Left colon (tissue), 2 donors: ENCODE measurements at regions not wholly inside any gene's neighbourhood (a gene's known extent, or its start where the extent isn't known, plus 50 kb on each side); places are given as distances from the start of the nearest gene placed in this dataset.
"Not testable (repeated sequence)": the region's sequence is repeated elsewhere in the genome, so short reads cannot be mapped to it uniquely, and the experiment has no call there.

Experiments
- ATAC-seq: fragments of 200-7000 bp; cut with Tn5 transposase; one replicate; pipeline ENCODE4 v1.9.1; 2020; ENCODE audit warnings: mild to moderate bottlenecking, moderate library complexity
- DNase-seq, 2 donors: peaks; one replicate each; pipeline ENCODE4 v3.0.0-alpha.2; 2020
- intact Hi-C, 2 donors: fragments of 100-400 bp; cut with DNase I in 1 of 2; cut with micrococcal nuclease in 1 of 2; formaldehyde crosslinking; loops; one replicate each; pipeline versions ENCODE4 v1.11.2 to v1.14.0; 2022; cut with DNase I, micrococcal nuclease
- donor health status: DM: no; HTN: no; CAD: no.
- donor health status: DM: yes; HTN: yes; CAD: no.

DNA sequence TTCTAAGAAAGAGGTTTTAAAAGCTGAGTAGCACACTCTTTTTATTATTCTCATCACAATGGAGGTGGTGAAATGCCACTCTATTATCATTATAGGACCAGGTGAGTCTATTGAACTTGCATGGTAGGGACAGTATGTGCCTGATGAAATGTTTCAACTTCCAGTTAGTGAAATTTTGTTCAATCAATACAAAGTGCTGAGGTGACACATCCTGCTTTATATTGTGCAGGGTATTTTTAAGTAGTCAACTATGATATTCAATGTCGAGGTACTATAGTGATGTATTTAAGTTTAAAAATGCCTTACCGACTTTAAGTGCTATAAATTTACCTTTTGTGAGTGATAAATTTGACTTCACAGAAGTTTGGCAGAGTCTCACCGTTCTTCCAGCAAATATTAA lies 284.7 kb upstream of the BRINP3 start:
- ATAC-seq (no peak), DNase-seq (no peak)
- intact Hi-C loops = no loop called here

DNA sequence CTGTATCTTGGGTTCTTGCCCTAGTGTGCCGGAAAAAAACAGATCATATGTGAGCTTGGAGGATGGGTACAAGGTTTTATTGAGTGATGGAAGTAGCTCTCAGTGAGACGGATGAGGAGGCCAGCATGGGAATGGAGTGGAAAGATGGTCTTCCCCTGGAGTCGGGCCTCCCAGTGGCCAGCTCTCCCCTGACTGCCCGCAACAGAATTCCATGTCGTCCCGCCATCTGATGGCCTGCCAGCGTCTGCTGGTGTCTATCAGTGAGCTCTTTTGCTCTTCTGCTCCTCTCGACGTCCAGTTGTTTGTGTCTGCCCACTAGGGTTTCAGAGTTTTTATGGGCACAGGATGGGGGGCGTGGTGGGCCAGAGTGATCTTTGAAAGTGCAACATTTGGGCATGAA lies 315.2 kb upstream of the BRINP3 start:
- no peak for DNase-seq
- intact Hi-C loops = no loop called here

GRCh38 chr1:190807629-190808028 lies 330.0 kb upstream of the BRINP3 start:
- no peak for DNase-seq
- intact Hi-C loops = no loop called here
- no peak for ATAC-seq

More for the DNA sequence above, 315.2 kb upstream of the BRINP3 start:
- no peak for ATAC-seq

DNA sequence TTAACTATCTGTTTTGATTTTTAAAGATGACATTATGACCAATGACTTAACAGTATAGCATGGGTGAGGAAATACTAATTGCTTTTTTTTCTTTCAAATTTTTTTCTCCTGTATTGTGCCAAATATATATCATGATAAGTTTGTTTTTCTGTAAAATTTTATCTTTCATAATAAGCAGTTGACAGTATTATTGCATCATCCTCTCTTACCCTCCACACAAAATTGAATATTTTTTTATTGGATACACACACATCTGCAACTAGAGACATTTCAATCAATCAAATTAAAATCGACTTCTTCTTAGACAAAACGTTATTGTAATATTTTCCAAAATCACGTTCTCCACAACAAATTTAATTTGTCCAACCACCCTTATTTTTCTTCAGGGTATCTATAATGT lies 330.4 kb upstream of the BRINP3 start:
- DNase-seq (no peak), ATAC-seq (no peak)
- intact Hi-C loops = no loop called here

- DNase-seq (no peak), ATAC-seq (no peak)
These were observed 331.6 kb upstream of the BRINP3 start for GRCh38 chr1:190809312-190809711.

DNA sequence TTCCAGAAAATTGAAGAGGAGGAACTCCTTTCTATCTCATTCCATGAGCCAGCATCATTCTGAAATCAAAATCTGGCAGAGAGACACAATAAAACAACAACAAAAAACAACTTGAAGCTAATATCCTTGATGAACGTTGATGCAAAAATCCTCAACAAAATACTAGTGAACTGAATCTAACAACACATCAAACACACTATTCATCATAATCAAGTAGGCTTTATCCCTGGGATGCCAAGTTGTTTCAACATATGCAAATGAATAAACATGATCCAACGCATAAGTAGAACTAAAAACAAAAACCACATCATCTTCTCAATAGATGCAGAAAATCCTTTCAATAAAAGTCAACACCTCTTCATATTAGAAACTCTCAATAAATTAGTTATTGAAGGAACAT lies 335.3 kb upstream of the BRINP3 start:
- intact Hi-C loops = no loop called here
- no peak for ATAC-seq
- no peak for DNase-seq

More at GRCh38 chr1:190809312-190809711, 331.6 kb upstream of the BRINP3 start:
- intact Hi-C loops = no loop called here

DNA sequence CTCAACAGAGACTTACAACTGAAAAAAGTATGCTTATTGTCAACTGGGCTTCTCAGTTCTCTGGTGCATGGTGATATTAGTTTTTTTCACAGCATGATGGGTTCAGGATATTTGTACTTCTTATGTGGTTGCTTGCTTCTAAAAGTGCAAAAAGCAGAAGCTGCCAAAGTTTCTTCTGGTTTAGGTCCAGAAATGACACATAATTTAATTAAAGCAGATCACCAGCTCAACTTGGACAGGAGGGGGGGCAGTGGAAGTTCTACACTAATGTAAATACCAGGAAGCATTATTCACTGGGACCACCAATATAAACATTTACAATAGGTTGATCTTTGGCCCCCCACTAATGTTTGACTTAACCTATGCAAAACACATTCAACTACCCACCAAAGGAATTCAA lies 354.8 kb upstream of the BRINP3 start:
- no peak for DNase-seq
- intact Hi-C loops = no loop called here
- no peak for ATAC-seq

DNA sequence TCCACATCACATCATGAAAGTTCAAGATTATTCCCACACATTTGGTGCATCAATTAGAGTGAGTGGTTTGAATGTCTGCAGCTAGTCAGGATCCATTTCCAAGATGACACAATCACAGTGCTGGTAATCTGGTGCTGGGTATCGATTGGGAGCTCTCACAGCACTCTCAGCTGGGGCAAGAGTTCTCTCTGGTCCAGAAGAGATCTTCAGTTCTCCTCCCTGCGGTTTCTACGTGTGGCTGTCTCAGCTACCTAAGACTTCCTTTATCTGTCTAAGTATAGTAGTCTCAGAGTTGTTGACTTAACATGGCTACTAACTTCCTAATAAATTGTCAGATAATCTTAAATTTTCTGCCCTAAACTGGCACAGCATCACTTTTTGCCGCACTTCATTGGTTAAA lies 358.0 kb upstream of the BRINP3 start:
- intact Hi-C loops = no loop called here
- DNase-seq (no peak), ATAC-seq (no peak)

GRCh38 chr1:190837200-190837599 lies 359.5 kb upstream of the BRINP3 start:
- ATAC-seq, DNase-seq, intact Hi-C loops: not testable (repeated sequence)

GRCh38 chr1:190837888-190838287 lies 360.2 kb upstream of the BRINP3 start:
- DNase-seq = no peak
- intact Hi-C loops = no loop called here
- ATAC-seq = no peak

DNA sequence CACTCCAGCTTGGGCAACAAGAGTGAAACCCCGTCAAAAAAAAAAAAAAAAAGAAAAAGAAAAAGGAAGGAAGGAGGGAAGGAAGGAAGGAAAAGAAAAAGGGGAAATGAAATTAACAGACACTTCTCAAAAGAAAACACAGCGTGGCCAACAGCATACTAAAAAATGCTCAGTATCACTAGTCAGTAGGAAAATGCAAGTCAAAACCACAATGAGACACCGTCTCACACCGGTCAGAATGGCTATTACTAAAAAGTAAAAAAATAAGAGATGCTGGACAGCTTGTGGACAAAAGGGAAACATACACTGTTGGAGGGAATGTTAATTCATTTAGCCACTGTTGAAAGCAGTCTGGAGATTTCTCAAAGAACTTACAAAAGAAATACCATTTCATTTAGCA lies 369.5 kb upstream of the BRINP3 start:
- intact Hi-C loops = no loop called here
- no peak for DNase-seq
- ATAC-seq = no peak

DNA sequence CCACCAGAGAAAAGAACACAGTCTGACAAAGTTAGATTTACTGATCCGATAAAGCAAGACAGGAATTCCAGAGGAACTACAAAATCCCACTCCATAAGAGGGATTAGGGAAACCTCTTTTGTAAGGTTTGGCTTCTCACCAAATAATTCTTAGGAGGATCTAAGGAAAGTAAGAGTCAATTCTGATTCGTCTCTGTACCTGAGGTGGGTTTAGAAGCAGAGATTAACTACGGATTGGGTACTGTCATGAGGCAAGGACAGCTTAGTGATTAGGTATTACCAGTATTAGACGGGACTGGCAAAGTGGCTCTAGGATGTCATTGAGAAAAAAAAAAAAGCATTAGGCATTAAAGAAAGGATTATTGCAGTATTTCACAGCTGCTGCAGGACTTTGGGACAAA lies 371.7 kb upstream of the BRINP3 start:
- no peak for ATAC-seq
- intact Hi-C loops = no loop called here
- no peak for DNase-seq

DNA sequence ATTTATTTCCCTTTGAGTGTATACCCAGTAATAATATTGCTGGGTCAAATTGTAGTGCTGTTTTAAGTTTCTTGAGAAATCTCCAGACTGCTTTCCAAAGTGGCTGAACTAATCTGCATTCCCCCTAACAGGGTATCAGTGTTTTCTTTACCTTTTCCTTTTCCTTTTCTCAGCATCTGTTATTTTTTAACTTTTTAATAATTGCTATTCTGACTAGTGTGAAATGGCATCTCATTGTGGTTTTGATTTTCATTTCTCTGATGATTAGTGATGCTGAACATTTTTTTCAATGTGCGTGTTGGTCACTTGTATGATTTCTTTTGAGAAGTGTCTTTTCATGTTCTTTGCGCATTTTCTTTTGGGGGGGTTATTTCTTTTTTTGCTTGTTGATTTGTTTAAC lies 374.9 kb upstream of the BRINP3 start:
- ATAC-seq = no peak
- no peak for DNase-seq
- intact Hi-C loops = no loop called here

- no peak for ATAC-seq
- intact Hi-C loops = no loop called here
These were observed 380.5 kb upstream of the BRINP3 start for GRCh38 chr1:190858140-190858539.

DNA sequence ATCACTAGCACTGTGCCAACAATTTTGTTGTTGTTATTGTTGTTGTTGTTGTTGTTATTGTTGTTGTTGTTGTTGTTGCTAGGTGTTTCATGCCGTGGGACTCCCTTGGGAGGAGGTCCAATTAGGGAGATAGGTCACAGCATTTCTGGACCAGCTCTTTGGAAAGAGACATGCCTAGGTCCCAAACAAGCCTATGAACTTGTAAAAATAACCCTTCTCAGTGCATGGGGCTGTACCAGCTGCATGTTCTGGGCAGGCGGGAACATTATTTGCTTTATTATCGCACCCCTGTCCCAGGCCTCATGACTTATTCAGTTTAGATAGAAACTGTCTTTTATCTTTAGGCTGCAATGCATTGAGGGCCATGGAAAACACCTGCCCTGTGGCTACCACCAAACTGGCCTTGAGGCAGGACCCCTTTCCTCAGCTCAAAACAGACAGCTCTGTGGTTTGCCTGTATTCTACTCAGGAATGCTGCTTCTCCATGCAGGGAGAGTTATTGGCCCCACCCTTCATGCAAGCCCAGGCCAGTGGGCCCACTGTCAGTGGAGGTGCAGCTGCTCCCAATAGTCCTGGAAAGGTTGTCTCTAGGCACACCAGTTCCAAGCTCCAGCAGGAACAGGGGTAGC lies 386.5 kb upstream of the BRINP3 start:
- intact Hi-C loops = no loop called here
- ATAC-seq (no peak), DNase-seq (no peak)

More at GRCh38 chr1:190858140-190858539, 380.5 kb upstream of the BRINP3 start:
- DNase-seq = no peak

- DNase-seq (no peak), ATAC-seq (no peak)
- intact Hi-C loops = no loop called here
These were observed 402.7 kb upstream of the BRINP3 start for GRCh38 chr1:190880352-190880751.

- intact Hi-C loops = no loop called here
- no peak for ATAC-seq
These were observed 403.4 kb upstream of the BRINP3 start for GRCh38 chr1:190881064-190881463.

GRCh38 chr1:190897233-190897632 lies 419.6 kb upstream of the BRINP3 start:
- intact Hi-C loops = no loop called here
- DNase-seq (no peak), ATAC-seq (no peak)

More at GRCh38 chr1:190881064-190881463, 403.4 kb upstream of the BRINP3 start:
- no peak for DNase-seq

DNA sequence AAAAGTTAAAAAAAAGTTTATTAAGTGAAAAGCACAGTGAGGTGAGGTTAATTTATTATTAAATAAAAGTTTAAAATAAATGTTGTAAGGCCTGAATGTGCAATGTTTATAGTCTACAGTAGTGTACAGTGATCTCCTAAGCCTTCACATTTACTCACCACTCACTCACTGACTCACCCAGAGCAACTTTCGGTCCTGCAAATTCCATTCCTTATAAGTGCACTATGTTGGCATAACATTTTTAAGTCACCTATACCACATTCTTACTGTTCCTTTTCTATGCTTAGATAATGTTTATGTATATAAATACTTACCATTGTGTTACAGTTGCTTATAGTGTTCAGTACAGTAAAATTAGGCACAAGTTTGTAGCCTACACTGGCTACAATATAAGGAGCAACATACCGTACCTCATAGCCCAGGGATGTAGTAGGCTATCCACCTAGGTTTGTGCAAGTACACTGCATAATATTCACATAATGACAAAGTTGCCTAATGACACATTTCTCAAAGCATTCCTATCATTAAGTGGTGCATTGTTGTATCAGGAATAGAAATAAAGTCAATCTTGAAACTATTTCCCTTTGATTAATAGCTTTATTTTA lies 426.5 kb upstream of the BRINP3 start:
- ATAC-seq (no peak), DNase-seq (no peak)
- intact Hi-C loops = no loop called here

GRCh38 chr1:190906206-190906725 lies 428.6 kb upstream of the BRINP3 start:
- no peak for ATAC-seq
- DNase-seq = no peak
- intact Hi-C loops = no loop called here

GRCh38 chr1:190908246-190908645 lies 430.6 kb upstream of the BRINP3 start:
- no peak for ATAC-seq
- DNase-seq = no peak
- intact Hi-C loops = no loop called here
